Stimulated activated CD8-positive, alpha-beta memory T cell treated with anti-CD3 and anti-CD28 coated beads, Interleukin-15, amount 100 ng/mL, for 48 hours (primary cell): ENCODE measurements at regions not wholly inside any gene's neighbourhood (a gene's known extent, or its start where the extent isn't known, plus 50 kb on each side); places are given as distances from the start of the nearest gene placed in this dataset.
A peak's percentile ranks its signal among the peaks of the same experiment; 100 is the strongest.
"Not testable (repeated sequence)": the region's sequence is repeated elsewhere in the genome, so short reads cannot be mapped to it uniquely, and the experiment has no call there.

ENCODE experiments used
- DNase-seq, 2 donors: peaks; one replicate each; pipeline ENCODE4 v3.0.0-alpha.2; 2020; ENCODE audit warnings: low read depth in 2 of 2

- DNase-seq: not testable (repeated sequence)
Measured at GRCh38 chr2:131738996-131739434, 211.3 kb downstream of the CCDC74A start.

GRCh38 chr2:131753640-131754561 lies 226.2 kb downstream of the CCDC74A start:
- DNase-seq: no peak

GRCh38 chr2:131754929-131755720 lies 227.4 kb downstream of the CCDC74A start:
- DNase-seq: no peak

GRCh38 chr2:131756141-131756907 lies 228.6 kb downstream of the CCDC74A start:
- DNase-seq: no peak

GRCh38 chr2:131758941-131759340 lies 231.3 kb downstream of the CCDC74A start:
- DNase-seq: not testable (repeated sequence)

GRCh38 chr2:131774955-131775555 lies 247.4 kb downstream of the CCDC74A start:
- DNase-seq: not testable (repeated sequence)

- not testable (repeated sequence) for DNase-seq
Measured at GRCh38 chr2:131775903-131776506, 248.3 kb downstream of the CCDC74A start.

- DNase-seq: not testable (repeated sequence)
Measured at GRCh38 chr2:131780446-131780845, 252.8 kb downstream of the CCDC74A start.

GRCh38 chr2:131801210-131801744 lies 273.6 kb downstream of the CCDC74A start:
- no peak for DNase-seq

- peak; percentile 66 to 73 for DNase-seq
Measured at GRCh38 chr2:131801745-131802350, 274.2 kb downstream of the CCDC74A start.

- DNase-seq: peak; percentile 24 to 32
Measured at GRCh38 chr2:131802351-131802836, 274.7 kb downstream of the CCDC74A start.

- not testable (repeated sequence) for DNase-seq
Measured at GRCh38 chr2:131803237-131803636, 275.5 kb downstream of the CCDC74A start.

- not testable (repeated sequence) for DNase-seq
Measured at GRCh38 chr2:131812605-131813004, 284.9 kb downstream of the CCDC74A start.

GRCh38 chr2:131813378-131813777 lies 285.7 kb downstream of the CCDC74A start:
- DNase-seq: not testable (repeated sequence)

GRCh38 chr2:131818267-131818973 lies 290.7 kb downstream of the CCDC74A start:
- DNase-seq: not testable (repeated sequence)

GRCh38 chr2:131822237-131822721 lies 294.6 kb downstream of the CCDC74A start:
- DNase-seq: not testable (repeated sequence)

- not testable (repeated sequence) for DNase-seq
Measured at GRCh38 chr2:131823058-131823457, 295.4 kb downstream of the CCDC74A start.

- DNase-seq: not testable (repeated sequence)
Measured at GRCh38 chr2:131824986-131825385, 297.3 kb downstream of the CCDC74A start.
